ENCODE measurements at regions not wholly inside any gene's neighbourhood (a gene's known extent, or its start where the extent isn't known, plus 50 kb on each side); places are given as distances from the start of the nearest gene placed in this dataset.

GRCh38 chr6:117075218-117075617 lies 190.1 kb upstream of the VGLL2 start:
- Histone ChIP-seq H3K9me3 (replicated peaks in 1 of 11) (no peaks in the 10 kb centered on the region), H3K4me1 (no peaks in the 10 kb centered on the region), H3K4me2 (no peak overlapping the region), H3K36me3 (no peaks in the 10 kb centered on the region), H3K4me3 (no peak overlapping the region), H3K9ac (no peak overlapping the region), H4K20me1 (no peaks in the 10 kb centered on the region), H3K27ac (no peak overlapping the region), H3K27me3 (no peaks in the 10 kb centered on the region)
- no peak for TF ChIP-seq Cebpa-rat (IDR thresholded peaks at IDR 0.05)

GRCh38 chr6:117076076-117076475 lies 189.3 kb upstream of the VGLL2 start:
- no peaks in the 10 kb centered on the region for H3K9me3 ChIP-seq (replicated peaks in 1 of 11)

GRCh38 chr6:117077300-117077699 lies 188.1 kb upstream of the VGLL2 start:
- no peaks in the 10 kb centered on the region for H3K4me1 ChIP-seq
- no peaks in the 10 kb centered on the region for H3K36me3 ChIP-seq
- H3K9ac ChIP-seq, result no peak overlapping the region
- no peak overlapping the region for H3K4me2 ChIP-seq
- no peaks in the 10 kb centered on the region for H4K20me1 ChIP-seq
- no peak overlapping the region for H3K27ac ChIP-seq
- no peak overlapping the region for H3K4me3 ChIP-seq
- H3K9me3 ChIP-seq (replicated peaks in 1 of 11), result no peaks in the 10 kb centered on the region
- no peak for TF ChIP-seq Cebpa-rat (IDR thresholded peaks at IDR 0.05)
- no peaks in the 10 kb centered on the region for H3K27me3 ChIP-seq

More at GRCh38 chr6:117076076-117076475, 189.3 kb upstream of the VGLL2 start:
- Histone ChIP-seq H3K4me1 (no peaks in the 10 kb centered on the region), H3K9ac (no peak overlapping the region), H3K36me3 (no peaks in the 10 kb centered on the region), H3K27me3 (no peaks in the 10 kb centered on the region), H3K4me3 (no peak overlapping the region), H3K4me2 (no peak overlapping the region), H3K27ac (no peak overlapping the region), H4K20me1 (no peaks in the 10 kb centered on the region)
- no peak for TF ChIP-seq Cebpa-rat (IDR thresholded peaks at IDR 0.05)

- H3K27ac ChIP-seq, result no peak overlapping the region
- H3K4me1 ChIP-seq, result no peaks in the 10 kb centered on the region
- H3K27me3 ChIP-seq, result no peaks in the 10 kb centered on the region
- H3K9ac ChIP-seq, result no peak overlapping the region
- no peaks in the 10 kb centered on the region for H3K36me3 ChIP-seq
- no peak overlapping the region for H3K4me2 ChIP-seq
- H3K9me3 ChIP-seq (replicated peaks in 1 of 11), result no peaks in the 10 kb centered on the region
- H3K4me3 ChIP-seq, result no peak overlapping the region
- no peak for TF ChIP-seq Cebpa-rat (IDR thresholded peaks at IDR 0.05)
- no peaks in the 10 kb centered on the region for H4K20me1 ChIP-seq
Measured at GRCh38 chr6:117078624-117079023, 186.7 kb upstream of the VGLL2 start.

GRCh38 chr6:117079951-117080350 lies 185.4 kb upstream of the VGLL2 start:
- Histone ChIP-seq H3K9me3 (replicated peaks in 1 of 11) (no peaks in the 10 kb centered on the region), H3K27ac (no peak overlapping the region), H3K4me1 (no peaks in the 10 kb centered on the region), H4K20me1 (no peaks in the 10 kb centered on the region), H3K27me3 (no peaks in the 10 kb centered on the region), H3K36me3 (no peaks in the 10 kb centered on the region), H3K4me3 (no peak overlapping the region), H3K9ac (no peak overlapping the region), H3K4me2 (no peak overlapping the region)
- TF ChIP-seq Cebpa-rat (IDR thresholded peaks at IDR 0.05), result no peak

GRCh38 chr6:117089604-117090003 lies 175.8 kb upstream of the VGLL2 start:
- H3K9me3 ChIP-seq (replicated peaks in 1 of 11), result no peaks in the 10 kb centered on the region
- no peaks in the 10 kb centered on the region for H4K20me1 ChIP-seq
- H3K4me1 ChIP-seq, result no peaks in the 10 kb centered on the region
- H3K4me3 ChIP-seq, result no peak overlapping the region
- TF ChIP-seq Cebpa-rat (IDR thresholded peaks at IDR 0.05), result no peak
- H3K27ac ChIP-seq, result no peak overlapping the region
- H3K27me3 ChIP-seq, result no peaks in the 10 kb centered on the region
- no peak overlapping the region for H3K4me2 ChIP-seq
- no peak overlapping the region for H3K9ac ChIP-seq
- no peaks in the 10 kb centered on the region for H3K36me3 ChIP-seq

GRCh38 chr6:117110146-117110545 lies 155.2 kb upstream of the VGLL2 start:
- no peaks in the 10 kb centered on the region for H3K9me3 ChIP-seq (replicated peaks in 1 of 11)
- H3K27me3 ChIP-seq, result no peaks in the 10 kb centered on the region
- H3K9ac ChIP-seq, result no peak overlapping the region
- H3K36me3 ChIP-seq, result no peaks in the 10 kb centered on the region
- no peak overlapping the region for H3K4me2 ChIP-seq
- H3K27ac ChIP-seq, result no peak overlapping the region
- H4K20me1 ChIP-seq, result no peaks in the 10 kb centered on the region
- no peak for TF ChIP-seq Cebpa-rat (IDR thresholded peaks at IDR 0.05)
- no peak overlapping the region for H3K4me3 ChIP-seq
- no peaks in the 10 kb centered on the region for H3K4me1 ChIP-seq

GRCh38 chr6:117110737-117111136 lies 154.6 kb upstream of the VGLL2 start:
- Histone ChIP-seq H3K4me3 (no peak overlapping the region), H3K36me3 (no peaks in the 10 kb centered on the region), H4K20me1 (no peaks in the 10 kb centered on the region), H3K4me2 (no peak overlapping the region), H3K9me3 (replicated peaks in 1 of 11) (no peaks in the 10 kb centered on the region), H3K9ac (no peak overlapping the region), H3K27me3 (no peaks in the 10 kb centered on the region), H3K27ac (no peak overlapping the region), H3K4me1 (no peaks in the 10 kb centered on the region)
- TF ChIP-seq Cebpa-rat (IDR thresholded peaks at IDR 0.05), result no peak

- H3K27ac ChIP-seq, result no peak overlapping the region; a peak in 1 of 22 replicates
- TF ChIP-seq Cebpa-rat (IDR thresholded peaks at IDR 0.05), result no peak
- no peak overlapping the region for H3K4me3 ChIP-seq
- H3K9ac ChIP-seq, result no peak overlapping the region
- H3K4me1 ChIP-seq, result peaks cover 0 to 18% (median 0%) of the 10 kb centered on the region in 10 experiments; a peak in 5 of 20 replicates
- 0 out of 22 replicates have a peak, but pooled peaks cover 0 to under 1% (median 0%) of the 10 kb centered on the region in 11 experiments for H3K9me3 ChIP-seq (replicated peaks in 1 of 11)
- no peaks in the 10 kb centered on the region for H4K20me1 ChIP-seq
- H3K4me2 ChIP-seq, result peak overlapping the region in 2 of 11 experiments; percentile 32 to 47; a peak in 3 of 22 replicates
- H3K27me3 ChIP-seq, result no peaks in the 10 kb centered on the region
- no peaks in the 10 kb centered on the region for H3K36me3 ChIP-seq
Measured at GRCh38 chr6:117117652-117118051, 147.7 kb upstream of the VGLL2 start.

- no peak for TF ChIP-seq Cebpa-rat (IDR thresholded peaks at IDR 0.05)
- Histone ChIP-seq H3K27me3 (no peaks in the 10 kb centered on the region), H3K9me3 (replicated peaks in 1 of 11) (peaks cover 0 to 6% (median 3%) of the 10 kb centered on the region in 11 experiments; a peak in 4 of 22 replicates), H3K9ac (no peak overlapping the region), H3K27ac (peak overlapping the region in 1 of 11 experiments; percentile 25; a peak in 1 of 22 replicates), H4K20me1 (no peaks in the 10 kb centered on the region), H3K36me3 (no peaks in the 10 kb centered on the region), H3K4me2 (peak overlapping the region in 2 of 11 experiments; percentile 32 to 47; a peak in 4 of 22 replicates), H3K4me3 (no peak overlapping the region), H3K4me1 (peaks cover 0 to 18% (median 0%) of the 10 kb centered on the region in 10 experiments; a peak in 5 of 20 replicates)
Measured at GRCh38 chr6:117118490-117118889, 146.9 kb upstream of the VGLL2 start.
